Trophoblast cell (in vitro differentiated cells and primary cell): ENCODE measurements at regions not wholly inside any gene's neighbourhood (a gene's known extent, or its start where the extent isn't known, plus 50 kb on each side); places are given as distances from the start of the nearest gene placed in this dataset.
A peak's percentile ranks its signal among the peaks of the same experiment; 100 is the strongest.

ENCODE experiments used
- DNase-seq, 2 donors: peaks; one replicate each; pipeline ENCODE4 v3.0.0-alpha.2; 2016
- H2AFZ ChIP-seq: 2 replicates; pipeline ENCODE4 v1.6.1; 2013; ENCODE audit warnings: low read length, moderate library complexity, mild to moderate bottlenecking; ENCODE audit not compliant: insufficient read depth, poor library complexity
- H2AK5ac ChIP-seq: 2 replicates; pipeline ENCODE4 v1.6.1; 2013; ENCODE audit warnings: mild to moderate bottlenecking, low read length
- H2BK120ac ChIP-seq: 2 replicates; pipeline ENCODE4 v1.6.1; 2013; ENCODE audit warnings: low read length, mild to moderate bottlenecking, moderate library complexity; ENCODE audit not compliant: insufficient read depth, poor library complexity
- H2BK12ac ChIP-seq: 2 replicates; pipeline ENCODE4 v1.6.1; 2013; ENCODE audit warnings: mild to moderate bottlenecking, low read length, moderate library complexity
- H2BK5ac ChIP-seq: 2 replicates; pipeline ENCODE4 v1.6.1; 2013; ENCODE audit warnings: low read length, low read depth, moderate library complexity, mild to moderate bottlenecking; ENCODE audit not compliant: poor library complexity
- H3K14ac ChIP-seq: 2 replicates; pipeline ENCODE4 v1.6.1; 2013; ENCODE audit warnings: mild to moderate bottlenecking, low read length
- H3K18ac ChIP-seq: 2 replicates; pipeline ENCODE4 v1.6.1; 2013; ENCODE audit warnings: mild to moderate bottlenecking, low read length
- H3K23ac ChIP-seq: 2 replicates; pipeline ENCODE4 v1.6.1; 2013; ENCODE audit warnings: low read length
- H3K27ac ChIP-seq: 2 replicates; pipeline ENCODE4 v1.5.1; 2013; ENCODE audit warnings: low read depth, mild to moderate bottlenecking, inconsistent platforms, low read length, moderate library complexity
- H3K27me3 ChIP-seq: 2 replicates; pipeline ENCODE4 v1.6.1; 2013; ENCODE audit warnings: inconsistent platforms, mild to moderate bottlenecking, low read length, moderate library complexity; ENCODE audit not compliant: insufficient read depth
- H3K36me3 ChIP-seq, 2 experiments: 1 replicate in 1 of 2; 2 replicates in 1 of 2; pipeline ENCODE4 v1.6.1; 2013; ENCODE audit warnings: low read length in 2 of 2, mild to moderate bottlenecking in 2 of 2, moderate library complexity in 1 of 2; ENCODE audit not compliant: insufficient read depth in 2 of 2, control insufficient read depth in 1 of 2
- H3K4ac ChIP-seq: 2 replicates; pipeline ENCODE4 v1.6.1; 2013; ENCODE audit warnings: low read depth, mild to moderate bottlenecking, low read length, moderate library complexity
- H3K4me1 ChIP-seq, 2 experiments: 1 replicate in 1 of 2; 2 replicates in 1 of 2; pipeline ENCODE4 v1.6.1; 2013; ENCODE audit warnings: low read length in 2 of 2, mild to moderate bottlenecking in 2 of 2, moderate library complexity in 1 of 2; ENCODE audit not compliant: insufficient read depth in 2 of 2, control insufficient read depth in 1 of 2
- H3K4me2 ChIP-seq: 2 replicates; pipeline ENCODE4 v1.6.1; 2013; ENCODE audit warnings: inconsistent platforms, mild to moderate bottlenecking, low read length, moderate library complexity
- H3K4me3 ChIP-seq: 2 replicates; pipeline ENCODE4 v1.5.1; 2013; ENCODE audit warnings: mild to moderate bottlenecking, low read depth, low read length, inconsistent platforms
- H3K79me1 ChIP-seq: one replicate; pipeline ENCODE4 v1.6.1; 2013; ENCODE audit warnings: low read length
- H3K79me2 ChIP-seq: 2 replicates; pipeline ENCODE4 v1.6.1; 2013; ENCODE audit warnings: low read length, mild to moderate bottlenecking; ENCODE audit not compliant: control insufficient read depth, insufficient read depth, poor library complexity
- H3K9ac ChIP-seq: 2 replicates; pipeline ENCODE4 v1.6.1; 2013; ENCODE audit warnings: mild to moderate bottlenecking, low read length
- H3K9me3 ChIP-seq: 2 replicates; pipeline ENCODE4 v1.6.1; 2013; ENCODE audit warnings: low read depth, mild to moderate bottlenecking, control low read depth, inconsistent platforms, low read length; ENCODE audit not compliant: insufficient read depth
- H4K12ac ChIP-seq: 2 replicates; pipeline ENCODE4 v1.6.1; 2013; ENCODE audit warnings: low read depth, mild to moderate bottlenecking, low read length, moderate library complexity
- H4K8ac ChIP-seq: 2 replicates; pipeline ENCODE4 v1.6.1; 2013; ENCODE audit warnings: low read depth, mild to moderate bottlenecking, low read length, moderate library complexity
- H4K91ac ChIP-seq: one replicate; pipeline ENCODE4 v1.6.1; 2013; ENCODE audit warnings: low read depth, mild to moderate bottlenecking, low read length, moderate library complexity
- WGBS: extraction: QIAGEN DNeasy Blood & Tissue Kit; methylation state at CpG from one replicate; pipeline ENCODE4 v1.1.7; 2013; ENCODE audit warnings: missing lambda C conversion rate; ENCODE audit not compliant: insufficient read length, insufficient coverage; ENCODE audit errors: extremely low coverage; 5-methylcytosine and 5-hydroxymethylcytosine counted together

DNA sequence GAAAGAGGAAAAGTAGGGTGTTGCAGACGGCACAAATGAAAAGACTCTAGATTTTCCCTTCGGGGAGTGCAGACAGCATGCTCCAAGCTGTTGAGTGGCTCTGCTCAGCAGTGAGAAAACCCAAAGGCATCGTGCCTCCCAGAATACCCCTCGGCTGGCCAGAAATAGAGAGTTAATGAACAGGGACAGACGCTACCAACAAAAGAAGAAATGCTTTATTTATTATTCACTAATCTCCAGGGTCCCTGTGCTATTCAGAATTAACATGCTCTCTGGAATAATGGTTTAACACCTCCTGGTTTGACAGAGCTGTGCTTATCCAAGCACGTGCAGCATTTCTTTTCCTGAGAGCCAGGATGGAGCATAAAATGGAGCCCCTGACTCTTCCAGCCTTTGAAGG lies 82.3 kb downstream of the AQP4 start:
- Histone ChIP-seq H3K9ac (no peak overlapping the region), H3K27me3 (no peaks in the 10 kb centered on the region), H3K79me2 (no peaks in the 10 kb centered on the region)

DNA sequence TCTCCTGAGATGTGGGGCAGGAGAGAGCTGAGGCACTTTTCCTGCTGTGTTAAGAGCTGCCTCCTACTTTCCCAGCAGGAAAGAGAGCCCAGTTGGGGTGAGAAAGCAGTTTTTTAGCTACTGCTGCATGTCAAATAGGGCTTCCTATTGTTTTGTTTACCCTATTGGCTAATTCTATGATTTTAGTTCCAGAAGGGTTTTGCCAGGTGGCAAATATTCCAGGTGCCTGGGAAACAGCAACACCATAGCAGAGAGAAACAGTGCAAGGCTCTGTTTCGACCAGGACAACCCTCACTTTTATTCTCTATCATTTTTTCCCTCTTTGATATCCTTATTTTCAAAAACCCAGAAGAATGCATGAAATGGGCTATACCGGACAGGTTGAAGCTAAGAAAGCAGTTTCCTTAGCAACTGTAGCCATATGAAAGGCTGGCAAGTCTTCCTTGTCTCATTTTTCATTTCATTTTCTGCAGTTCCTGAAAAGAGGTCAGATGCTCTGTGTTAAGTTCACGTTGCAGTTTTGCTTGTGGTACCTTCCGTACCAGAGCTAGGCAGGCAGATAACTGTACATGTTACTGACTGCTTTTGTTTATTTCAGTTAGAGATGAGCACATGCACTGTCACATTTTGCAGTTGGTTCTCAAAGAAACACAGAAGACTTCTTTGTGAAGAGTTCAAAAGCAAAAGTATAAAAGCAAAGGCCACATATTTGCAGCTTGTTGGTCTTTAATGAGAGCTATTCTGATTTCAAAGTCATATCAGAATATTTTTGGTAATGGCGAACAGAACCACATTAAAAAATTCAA lies 84.8 kb downstream of the AQP4 start:
- Histone ChIP-seq H3K4ac (no peak overlapping the region), H3K79me2 (no peaks in the 10 kb centered on the region), H2AK5ac (no peak overlapping the region), H2AFZ (no peak overlapping the region), H3K4me2 (no peak overlapping the region), H3K4me1 (peaks cover 4 to 8% of the 10 kb centered on the region in 2 experiments), H2BK12ac (no peak overlapping the region), H3K79me1 (no peaks in the 10 kb centered on the region), H3K4me3 (no peak overlapping the region), H4K12ac (no peak overlapping the region), H3K14ac (no peak overlapping the region), H4K8ac (no peak overlapping the region), H3K23ac (no peak overlapping the region), H3K9ac (no peak overlapping the region), H2BK5ac (no peak overlapping the region), H2BK120ac (no peak overlapping the region), H4K91ac (no peak overlapping the region), H3K27ac (no peak overlapping the region), H3K9me3 (no peaks in the 10 kb centered on the region), H3K36me3 (no peaks in the 10 kb centered on the region), H3K27me3 (no peaks in the 10 kb centered on the region), H3K18ac (no peak overlapping the region)
- no CpG with 5 or more reads among the region's 5 CpGs for WGBS
- DNase-seq: no peak

More for the DNA sequence above, 82.3 kb downstream of the AQP4 start:
- Histone ChIP-seq H3K36me3 (no peaks in the 10 kb centered on the region), H4K91ac (no peak overlapping the region), H2AFZ (no peak overlapping the region), H3K9me3 (no peaks in the 10 kb centered on the region), H2BK12ac (no peak overlapping the region), H4K8ac (no peak overlapping the region), H2AK5ac (no peak overlapping the region), H3K4me2 (no peak overlapping the region), H3K79me1 (no peaks in the 10 kb centered on the region), H3K4me1 (peaks cover 2 to 3% of the 10 kb centered on the region in 2 experiments), H3K4ac (no peak overlapping the region), H3K14ac (no peak overlapping the region), H3K4me3 (no peak overlapping the region), H2BK5ac (no peak overlapping the region), H3K23ac (no peak overlapping the region), H3K18ac (no peak overlapping the region), H3K27ac (no peak overlapping the region), H4K12ac (no peak overlapping the region), H2BK120ac (no peak overlapping the region)
- DNase-seq: no peak
- no CpG with 5 or more reads among the region's 6 CpGs for WGBS

DNA sequence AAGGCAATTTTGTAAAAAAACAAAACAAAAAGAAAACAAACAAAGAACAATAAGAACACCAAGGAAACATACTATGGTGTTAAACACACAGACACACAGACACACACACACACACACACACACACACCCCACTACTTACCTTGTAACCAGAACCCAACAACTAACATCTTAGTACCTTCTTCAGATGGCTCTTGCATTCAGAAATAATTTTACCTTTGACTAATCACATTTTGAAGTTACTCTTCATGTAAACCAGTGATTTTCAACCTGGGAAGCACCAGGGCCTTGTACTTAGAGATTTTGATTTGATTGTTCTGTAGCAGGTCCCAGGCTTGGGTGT lies 87.5 kb downstream of the AQP4 start:
- H3K18ac ChIP-seq: no peak overlapping the region
- H2BK12ac ChIP-seq: no peak overlapping the region
- H4K91ac ChIP-seq: no peak overlapping the region
- no peak overlapping the region for H3K23ac ChIP-seq
- DNase-seq: no peak
- no peak overlapping the region for H4K12ac ChIP-seq
- H2BK120ac ChIP-seq: no peak overlapping the region
- H2AFZ ChIP-seq: no peak overlapping the region
- no peaks in the 10 kb centered on the region for H3K36me3 ChIP-seq
- no peak overlapping the region for H2AK5ac ChIP-seq
- H3K14ac ChIP-seq: no peak overlapping the region
- no peak overlapping the region for H3K27ac ChIP-seq
- H3K9ac ChIP-seq: no peak overlapping the region
- no peak overlapping the region for H3K4me2 ChIP-seq
- no peaks in the 10 kb centered on the region for H3K9me3 ChIP-seq
- no peak overlapping the region for H3K4ac ChIP-seq
- peaks cover 4 to 8% of the 10 kb centered on the region in 2 experiments for H3K4me1 ChIP-seq
- no peaks in the 10 kb centered on the region for H3K27me3 ChIP-seq
- no peak overlapping the region for H3K4me3 ChIP-seq
- no peaks in the 10 kb centered on the region for H3K79me2 ChIP-seq
- H4K8ac ChIP-seq: no peak overlapping the region
- no peak overlapping the region for H2BK5ac ChIP-seq
- no peaks in the 10 kb centered on the region for H3K79me1 ChIP-seq

DNA sequence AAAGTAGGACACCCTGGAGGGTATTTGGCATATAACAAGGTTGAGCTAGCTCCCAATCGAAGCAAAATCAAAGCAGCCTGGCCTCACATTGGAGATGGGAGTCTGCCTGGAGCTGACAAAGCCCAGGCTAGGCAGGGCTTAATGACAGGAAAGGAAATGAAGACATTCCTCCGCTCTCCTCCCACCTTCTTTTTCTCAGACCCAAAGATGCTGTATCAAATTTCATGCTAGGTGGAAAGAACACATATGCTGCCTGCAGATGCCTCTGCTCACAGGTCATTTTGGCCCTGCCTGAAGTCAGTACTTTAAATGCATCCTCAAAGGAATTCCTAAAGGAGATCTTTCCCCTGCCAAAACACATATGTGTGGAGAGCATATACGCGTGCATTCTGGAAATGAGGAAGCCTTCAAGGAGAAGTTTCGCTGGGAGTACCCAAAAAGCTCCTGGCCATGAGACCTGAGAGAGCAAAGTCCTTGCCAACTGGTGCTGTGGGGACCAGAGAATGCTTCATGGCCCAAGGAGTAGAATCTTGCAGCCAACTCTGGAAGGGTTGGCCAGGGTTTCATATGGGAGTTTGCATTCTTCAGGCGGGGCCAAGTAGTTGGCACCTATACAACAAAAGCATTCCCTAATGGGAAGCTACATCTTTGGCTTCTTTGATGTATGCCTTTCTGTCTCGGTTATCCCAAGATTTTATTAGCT lies 88.0 kb downstream of the AQP4 start:
- Histone ChIP-seq H4K12ac (no peak overlapping the region), H3K27ac (peak overlapping the region; percentile 15), H2BK120ac (no peak overlapping the region), H3K27me3 (no peaks in the 10 kb centered on the region), H2BK12ac (no peak overlapping the region), H3K79me1 (no peaks in the 10 kb centered on the region), H4K91ac (no peak overlapping the region), H2AK5ac (no peak overlapping the region), H3K9me3 (no peaks in the 10 kb centered on the region), H3K4ac (no peak overlapping the region), H3K36me3 (no peaks in the 10 kb centered on the region), H3K9ac (no peak overlapping the region), H2BK5ac (no peak overlapping the region), H3K79me2 (no peaks in the 10 kb centered on the region), H3K4me3 (no peak overlapping the region), H3K4me1 (peaks cover 4 to 8% of the 10 kb centered on the region in 2 experiments), H3K23ac (no peak overlapping the region), H4K8ac (no peak overlapping the region), H2AFZ (no peak overlapping the region), H3K18ac (no peak overlapping the region), H3K14ac (no peak overlapping the region), H3K4me2 (peak overlapping the region; percentile 26)
- no peak for DNase-seq
- no CpG with 5 or more reads among the region's 7 CpGs for WGBS
